K562 (cell line): ENCODE measurements at regions not wholly inside any gene's neighbourhood (a gene's known extent, or its start where the extent isn't known, plus 50 kb on each side); places are given as distances from the start of the nearest gene placed in this dataset.

Experiments used
- ATAC-seq: fragments of 200-7000 bp; cut with Tn5 transposase; 3 replicates; pipeline ENCODE4 v1.9.1; 2020; ENCODE audit warnings: moderate library complexity
- BruUV-seq: library from RNA; stranded (reverse); fragments of 400-500 nt; replicated peaks from 2 replicates; lab custom pipeline; 2021; lab: Mats Ljungman, UMichigan
- CTCF ChIA-PET: fragments of 300-600 bp; formaldehyde crosslinking; extraction: SDS; loops from one replicate; lab custom pipeline; 2021; ENCODE audit warnings: low intra/inter-chr PET ratio; lab: Yijun Ruan, JAX
- POLR2A ChIA-PET: fragments of 300-600, 350-650 bp; sonication (Branson Sonifier 250); formaldehyde crosslinking; extraction: SDS; loops from one replicate; lab custom pipeline; 2021; ENCODE audit warnings: antibody characterized with exemption, inconsistent platforms; lab: Yijun Ruan, JAX
- DNase-seq, 4 experiments: peaks; one replicate each; pipeline versions ENCODE4 v3.0.0 to v3.0.0-alpha.2; 2011 to 2018; ENCODE audit warnings: low spot score in 3 of 4, mixed read lengths in 3 of 4; ENCODE audit errors: extremely low read depth in 1 of 4
- FAIRE-seq: peaks from 2 replicates; lab custom pipeline; 2011; peaks lifted over from hg19 to GRCh38; lab: Jason Lieb, UNC
- H2AFZ ChIP-seq: 2 replicates; pipeline ENCODE4 v1.6.0; 2011; ENCODE audit warnings: low read depth, low read length, control low read depth, inconsistent platforms
- H3K27ac ChIP-seq: fragments of 200-600 bp; 3 replicates; pipeline ENCODE4 v1.8.0; 2011; ENCODE audit warnings: low read depth, mild to moderate bottlenecking, control low read depth, inconsistent platforms, low read length, moderate library complexity, mixed read lengths; ENCODE audit errors: extremely low read depth
- H3K27me3 ChIP-seq, 2 experiments: fragments of 300-600 bp in 1 of 2; 2 replicates in 1 of 2; 3 replicates in 1 of 2; pipeline versions ENCODE4 v1.6.0 to v1.8.0; 2011; ENCODE audit warnings: inconsistent platforms in 2 of 2, low read length in 2 of 2, mild to moderate bottlenecking in 1 of 2, mixed read lengths in 1 of 2, moderate library complexity in 1 of 2; ENCODE audit not compliant: control insufficient read depth in 2 of 2, insufficient read depth in 2 of 2
- H3K36me3 ChIP-seq: fragments of 300-600 bp; 3 replicates; pipeline ENCODE4 v1.8.0; 2011; ENCODE audit warnings: mild to moderate bottlenecking, low read length, inconsistent platforms; ENCODE audit not compliant: control insufficient read depth, insufficient read depth
- H3K4me1 ChIP-seq, 2 experiments: fragments of 200-600 bp in 1 of 2; replicated peaks in 1 of 2; 2 replicates in 1 of 2; 3 replicates in 1 of 2; pipeline versions ENCODE4 v1.5.1 to v1.8.0; 2011; ENCODE audit warnings: inconsistent platforms in 2 of 2, low read length in 2 of 2, mild to moderate bottlenecking in 1 of 2, mixed read lengths in 1 of 2, moderate library complexity in 1 of 2; ENCODE audit not compliant: control insufficient read depth in 2 of 2, insufficient read depth in 2 of 2
- H3K4me2 ChIP-seq: 2 replicates; pipeline ENCODE4 v1.6.1; 2011; ENCODE audit warnings: low read length, control low read depth, inconsistent platforms, mixed read lengths; ENCODE audit not compliant: insufficient read depth
- H3K4me3 ChIP-seq: fragments of 200-600 bp; sonication (generic), shearing (Covaris generic); 2 replicates; pipeline ENCODE4 v1.5.1; 2016; ENCODE audit warnings: control low read depth, inconsistent platforms
- H3K79me2 ChIP-seq: fragments of 200-600 bp; 3 replicates; pipeline ENCODE4 v1.8.0; 2011; ENCODE audit warnings: low read length, inconsistent platforms; ENCODE audit not compliant: control insufficient read depth, insufficient read depth
- H3K9ac ChIP-seq, 2 experiments: 2 replicates each; pipeline versions ENCODE4 v1.6.0 to v1.6.1; 2011; ENCODE audit warnings: low read depth in 2 of 2, low read length in 2 of 2, control low read depth in 1 of 2, inconsistent platforms in 1 of 2, mild to moderate bottlenecking in 1 of 2, mixed read lengths in 1 of 2; ENCODE audit not compliant: insufficient read depth in 1 of 2
- H3K9me1 ChIP-seq: one replicate; pipeline ENCODE4 v1.6.0; 2011; ENCODE audit warnings: inconsistent platforms, mild to moderate bottlenecking, low read length, moderate library complexity; ENCODE audit not compliant: control insufficient read depth, insufficient read depth
- H3K9me3 ChIP-seq: replicated peaks from 2 replicates; pipeline ENCODE4 v1.5.1; 2011; ENCODE audit warnings: low read depth, low read length, inconsistent platforms; ENCODE audit not compliant: control insufficient read depth, insufficient read depth
- H4K20me1 ChIP-seq: replicated peaks from 2 replicates; pipeline ENCODE4 v1.6.1; 2011; ENCODE audit warnings: low read length, inconsistent platforms, mixed read lengths; ENCODE audit not compliant: control insufficient read depth, insufficient read depth
- ARHGAP35 ChIP-seq: fragments of 450-650 bp; IDR thresholded peaks from 2 replicates; pipeline ENCODE4 v1.6.1; 2018; ENCODE audit not compliant: partially characterized antibody
- ARID3B ChIP-seq: fragments of 250-450 bp; sonication (Bioruptor Pico); IDR thresholded peaks from 2 replicates; pipeline ENCODE4 v1.4.0; 2020; ENCODE audit warnings: borderline replicate concordance
- CBFB ChIP-seq: sonication (generic); formaldehyde crosslinking; IDR thresholded peaks from 2 replicates; pipeline ENCODE4 v1.4.0; 2020; ENCODE audit warnings: mild to moderate bottlenecking, missing genetic modification reagents
- FOXM1 ChIP-seq, 2 experiments: fragments of 450-650 bp in 1 of 2; sonication (generic) in 1 of 2; formaldehyde crosslinking in 1 of 2; IDR thresholded peaks; 2 replicates each; pipeline versions ENCODE4 v1.6.1 to v1.9.0; 2017 to 2022; ENCODE audit warnings: low read depth in 2 of 2, mild to moderate bottlenecking in 2 of 2, missing genetic modification reagents in 1 of 2, moderate library complexity in 1 of 2
- HMG20A ChIP-seq: fragments of 450-650 bp; formaldehyde crosslinking; conservative IDR thresholded peaks from 2 replicates; pipeline ENCODE4 v1.4.0; 2020; ENCODE audit warnings: mild to moderate bottlenecking, mixed read lengths
- HNRNPLL ChIP-seq: fragments of 200-400 bp; formaldehyde crosslinking; IDR thresholded peaks from 2 replicates; pipeline ENCODE4 v1.6.1; 2017; ENCODE audit warnings: low read length, low read depth, mild to moderate bottlenecking; ENCODE audit not compliant: poor library complexity, severe bottlenecking
- IRF1 ChIP-seq: sonication (generic); formaldehyde crosslinking; IDR thresholded peaks from 2 replicates; pipeline ENCODE4 v1.8.0; 2022; ENCODE audit warnings: missing genetic modification reagents, mild to moderate bottlenecking, borderline replicate concordance
- NFE2L1 ChIP-seq: fragments of 450-650 bp; IDR thresholded peaks from 2 replicates; pipeline ENCODE4 v1.6.1; 2016; ENCODE audit warnings: missing genetic modification characterization, low read depth, mild to moderate bottlenecking, missing compliant biosample characterization, moderate library complexity, borderline replicate concordance
- NUFIP1 ChIP-seq: fragments of 450-650 bp; IDR thresholded peaks from 2 replicates; pipeline ENCODE4 v1.6.1; 2018; ENCODE audit not compliant: partially characterized antibody
- POLR2AphosphoS2 ChIP-seq: IDR thresholded peaks from 2 replicates; pipeline ENCODE4 v1.6.1; 2012; ENCODE audit warnings: low read length, improper control_type of control experiment
- POLR3A ChIP-seq: IDR thresholded peaks from 2 replicates; pipeline ENCODE4 v1.6.1; 2011; ENCODE audit warnings: borderline replicate concordance, mild to moderate bottlenecking, moderate library complexity; ENCODE audit not compliant: insufficient read length, insufficient read depth; ENCODE audit errors: extremely low read depth
- RUNX1 ChIP-seq: sonication (generic); IDR thresholded peaks from 2 replicates; pipeline ENCODE4 v1.6.1; 2016; ENCODE audit warnings: antibody characterized with exemption, low read depth
- STAT5A ChIP-seq: IDR thresholded peaks from 2 replicates; pipeline ENCODE4 v1.6.1; 2012; ENCODE audit warnings: low read length, inconsistent platforms, borderline replicate concordance
- UBTF ChIP-seq, 2 experiments: IDR thresholded peaks; 2 replicates each; pipeline ENCODE4 v1.6.1; 2012; ENCODE audit warnings: improper control_type of control experiment in 2 of 2, low read depth in 2 of 2, low read length in 2 of 2, borderline replicate concordance in 1 of 2
- ZNF124 ChIP-seq: sonication (generic); formaldehyde crosslinking; IDR thresholded peaks from 2 replicates; pipeline ENCODE4 v1.8.1; 2022; ENCODE audit warnings: missing genetic modification reagents
- ZNF253 ChIP-seq: fragments of 250-450 bp; sonication (Bioruptor Pico); conservative IDR thresholded peaks from 2 replicates; pipeline ENCODE4 v1.6.1; 2021; ENCODE audit warnings: mild to moderate bottlenecking
- ZNF57 ChIP-seq: fragments of 450-650 bp; formaldehyde crosslinking; IDR thresholded peaks from 2 replicates; pipeline ENCODE4 v1.4.0; 2020; ENCODE audit warnings: mild to moderate bottlenecking, moderate library complexity
- WGBS: fragments of 100-300 bp; shearing (Covaris generic); methylation state at CpG from one replicate; pipeline ENCODE4 v1.1.6; 2016; ENCODE audit warnings: low coverage, mixed read lengths; ENCODE audit not compliant: insufficient coverage; ENCODE audit errors: missing lambda C conversion rate; 5-methylcytosine and 5-hydroxymethylcytosine counted together
- in situ Hi-C: fragments of 300-500 bp; cut with MboI; formaldehyde crosslinking; loops from 4 replicates; pipeline ENCODE4 v1.15.0; 2018; ENCODE audit warnings: inconsistent platforms, mixed read lengths
- intact Hi-C: fragments of 100-400 bp; cut with micrococcal nuclease; formaldehyde crosslinking; loops from 2 replicates; pipeline ENCODE4 v1.14.2; 2022

- Histone ChIP-seq H3K27me3 (no peaks in the 10 kb centered on the region), H3K79me2 (no peaks in the 10 kb centered on the region), H3K36me3 (no peaks in the 10 kb centered on the region), H3K9ac (no peak overlapping the region), H4K20me1 (no peaks in the 10 kb centered on the region), H3K4me3 (no peak overlapping the region), H3K27ac (no peak overlapping the region), H3K9me1 (no peaks in the 10 kb centered on the region), H3K9me3 (no peaks in the 10 kb centered on the region), H3K4me2 (no peak overlapping the region), H2AFZ (no peak overlapping the region), H3K4me1 (no peaks in the 10 kb centered on the region)
- ChIA-PET CTCF (no interaction called here), POLR2A (no interaction called here)
- TF ChIP-seq NFE2L1 (no peak), IRF1 (CRISPR knock-in tag) (no peak), ZNF57 (CRISPR knock-in tag) (no peak), NUFIP1 (no peak), HMG20A (CRISPR knock-in tag) (no peak), POLR3A (no peak), FOXM1 (IDR thresholded peaks at IDR 0.05; ENCODE audit: low read depth) (no peak), FOXM1 (CRISPR knock-in tag; IDR thresholded peaks at IDR 0.05; ENCODE audit: low read depth) (no peak), ZNF253 (CRISPR knock-in tag) (no peak), ZNF124 (CRISPR knock-in tag) (no peak), STAT5A (no peak), POLR2AphosphoS2 (no peak), RUNX1 (no peak), UBTF (IDR thresholded peaks at IDR 0.05; ENCODE audit: borderline replicate concordance in 1 of 2, low read depth in 2 of 2, low read length in 2 of 2) (no peak), ARID3B (no peak), ARHGAP35 (no peak), CBFB (CRISPR knock-in tag) (no peak), HNRNPLL (no peak)
- ATAC-seq = no peak
- no peak for FAIRE-seq
- in situ Hi-C loops = no loop called here
- under 1% methylated on average over 14 of the region's 14 CpGs for WGBS
- no peak for DNase-seq
- intact Hi-C loops = no loop called here
- no TSS peak for BruUV-seq
Observed at GRCh38 chr6:9606435-9607134, 808.3 kb downstream of the TFAP2A start.
